ENCODE measurements at regions not wholly inside any gene's neighbourhood (a gene's known extent, or its start where the extent isn't known, plus 50 kb on each side); places are given as distances from the start of the nearest gene placed in this dataset.

- TF ChIP-seq, protein P1, sequence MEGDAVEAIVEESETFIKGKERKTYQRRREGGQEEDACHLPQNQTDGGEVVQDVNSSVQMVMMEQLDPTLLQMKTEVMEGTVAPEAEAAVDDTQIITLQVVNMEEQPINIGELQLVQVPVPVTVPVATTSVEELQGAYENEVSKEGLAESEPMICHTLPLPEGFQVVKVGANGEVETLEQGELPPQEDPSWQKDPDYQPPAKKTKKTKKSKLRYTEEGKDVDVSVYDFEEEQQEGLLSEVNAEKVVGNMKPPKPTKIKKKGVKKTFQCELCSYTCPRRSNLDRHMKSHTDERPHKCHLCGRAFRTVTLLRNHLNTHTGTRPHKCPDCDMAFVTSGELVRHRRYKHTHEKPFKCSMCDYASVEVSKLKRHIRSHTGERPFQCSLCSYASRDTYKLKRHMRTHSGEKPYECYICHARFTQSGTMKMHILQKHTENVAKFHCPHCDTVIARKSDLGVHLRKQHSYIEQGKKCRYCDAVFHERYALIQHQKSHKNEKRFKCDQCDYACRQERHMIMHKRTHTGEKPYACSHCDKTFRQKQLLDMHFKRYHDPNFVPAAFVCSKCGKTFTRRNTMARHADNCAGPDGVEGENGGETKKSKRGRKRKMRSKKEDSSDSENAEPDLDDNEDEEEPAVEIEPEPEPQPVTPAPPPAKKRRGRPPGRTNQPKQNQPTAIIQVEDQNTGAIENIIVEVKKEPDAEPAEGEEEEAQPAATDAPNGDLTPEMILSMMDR (conservative IDR thresholded peaks at IDR 0.05; ENCODE audit: low read length) = no peak
- no peak for TF ChIP-seq EZH2phosphoT487 (IDR thresholded peaks at IDR 0.05; ENCODE audit: borderline replicate concordance)
Measured at GRCh38 chr2:7866825-7867224, 815.0 kb upstream of the ID2 start.

Measured in Loucy (cell line).